DOHH2 (cell line): ENCODE measurements at regions not wholly inside any gene's neighbourhood (a gene's known extent, or its start where the extent isn't known, plus 50 kb on each side); places are given as distances from the start of the nearest gene placed in this dataset.

ENCODE experiments used
- H3F3A ChIP-seq: fragments of 200-600 bp; sonication (generic), shearing (Covaris generic); 2 replicates; pipeline ENCODE4 v1.6.0; 2016; ENCODE audit warnings: antibody characterized with exemption, mild to moderate bottlenecking; ENCODE audit not compliant: control insufficient read depth, insufficient read depth
- H3K27ac ChIP-seq: fragments of 200-600 bp; sonication (generic); 2 replicates; pipeline ENCODE4 v1.5.1; 2014; ENCODE audit warnings: low read depth, mild to moderate bottlenecking, low read length, moderate library complexity
- H3K27me3 ChIP-seq: fragments of 200-600 bp; sonication (generic); 2 replicates; pipeline ENCODE4 v1.6.1; 2014; ENCODE audit warnings: mild to moderate bottlenecking, low read length, mixed read lengths; ENCODE audit not compliant: control insufficient read depth
- H3K36me3 ChIP-seq: fragments of 200-600 bp; sonication (generic); 2 replicates; pipeline ENCODE4 v1.6.1; 2014; ENCODE audit warnings: mild to moderate bottlenecking, low read length, moderate library complexity, mixed read lengths; ENCODE audit not compliant: control insufficient read depth
- H3K4me1 ChIP-seq: fragments of 200-600 bp; sonication (generic); 2 replicates; pipeline ENCODE4 v1.6.1; 2014; ENCODE audit warnings: mild to moderate bottlenecking, low read length, mixed read lengths; ENCODE audit not compliant: control insufficient read depth
- H3K4me2 ChIP-seq: fragments of 200-600 bp; sonication (generic); 2 replicates; pipeline ENCODE4 v1.6.0; 2014; ENCODE audit warnings: mild to moderate bottlenecking, low read length, moderate library complexity
- H3K4me3 ChIP-seq: fragments of 200-600 bp; sonication (generic); 2 replicates; pipeline ENCODE4 v1.5.1; 2014; ENCODE audit warnings: mild to moderate bottlenecking, low read length, mixed read lengths
- H3K79me2 ChIP-seq: fragments of 200-600 bp; sonication (generic); 2 replicates; pipeline ENCODE4 v1.6.1; 2014; ENCODE audit warnings: mild to moderate bottlenecking, low read length, mixed read lengths; ENCODE audit not compliant: control insufficient read depth
- H3K9me2 ChIP-seq: fragments of 200-600 bp; sonication (generic); replicated peaks from 2 replicates; pipeline ENCODE4 v1.6.1; 2014; ENCODE audit warnings: mild to moderate bottlenecking, low read length, mixed read lengths; ENCODE audit not compliant: control insufficient read depth
- H3K9me3 ChIP-seq: fragments of 200-600 bp; sonication (generic); 2 replicates; pipeline ENCODE4 v1.6.1; 2014; ENCODE audit warnings: antibody characterized with exemption, low read length, mixed read lengths; ENCODE audit not compliant: control insufficient read depth, insufficient read depth
- H4K20me1 ChIP-seq: fragments of 200-600 bp; sonication (generic); 2 replicates; pipeline ENCODE4 v1.6.0; 2014; ENCODE audit warnings: low read depth, mild to moderate bottlenecking, antibody characterized with exemption, low read length, moderate library complexity; ENCODE audit not compliant: control insufficient read depth, insufficient read depth
- EZH2phosphoT487 ChIP-seq: fragments of 200-600 bp; sonication (generic); IDR thresholded peaks from 2 replicates; pipeline ENCODE4 v1.6.1; 2017; ENCODE audit warnings: borderline replicate concordance, mild to moderate bottlenecking, antibody characterized with exemption, low read length, moderate library complexity, mixed read lengths
- TF ChIP-seq, protein P1 (sequence below): fragments of 200-600 bp; sonication (generic); IDR thresholded peaks from one replicate; pipeline ENCODE4 v1.5.1; 2014; ENCODE audit warnings: antibody characterized with exemption, mild to moderate bottlenecking, low read depth, low read length; ENCODE audit not compliant: poor library complexity, severe bottlenecking

DNA sequence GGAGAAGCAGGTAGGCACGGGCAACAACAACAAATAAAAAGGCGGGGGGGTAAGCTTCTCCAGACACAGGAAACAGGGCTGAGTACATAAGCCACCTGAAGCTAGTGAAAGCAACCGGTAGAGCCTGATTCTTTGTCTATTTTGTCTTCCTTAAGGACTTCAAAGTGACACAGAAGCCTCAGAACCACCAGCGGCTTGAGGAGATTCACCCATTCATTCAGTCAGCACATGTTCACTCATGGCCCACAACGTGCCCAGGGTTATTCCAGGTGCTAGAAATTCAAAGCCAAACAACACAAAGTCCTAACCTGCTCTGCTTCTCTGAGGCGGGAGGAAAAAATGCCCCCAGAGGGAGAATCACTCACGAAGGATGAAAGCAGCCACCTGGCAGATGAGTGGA is 69.3 kb upstream of the C7orf33 start:
- TF ChIP-seq, protein P1, sequence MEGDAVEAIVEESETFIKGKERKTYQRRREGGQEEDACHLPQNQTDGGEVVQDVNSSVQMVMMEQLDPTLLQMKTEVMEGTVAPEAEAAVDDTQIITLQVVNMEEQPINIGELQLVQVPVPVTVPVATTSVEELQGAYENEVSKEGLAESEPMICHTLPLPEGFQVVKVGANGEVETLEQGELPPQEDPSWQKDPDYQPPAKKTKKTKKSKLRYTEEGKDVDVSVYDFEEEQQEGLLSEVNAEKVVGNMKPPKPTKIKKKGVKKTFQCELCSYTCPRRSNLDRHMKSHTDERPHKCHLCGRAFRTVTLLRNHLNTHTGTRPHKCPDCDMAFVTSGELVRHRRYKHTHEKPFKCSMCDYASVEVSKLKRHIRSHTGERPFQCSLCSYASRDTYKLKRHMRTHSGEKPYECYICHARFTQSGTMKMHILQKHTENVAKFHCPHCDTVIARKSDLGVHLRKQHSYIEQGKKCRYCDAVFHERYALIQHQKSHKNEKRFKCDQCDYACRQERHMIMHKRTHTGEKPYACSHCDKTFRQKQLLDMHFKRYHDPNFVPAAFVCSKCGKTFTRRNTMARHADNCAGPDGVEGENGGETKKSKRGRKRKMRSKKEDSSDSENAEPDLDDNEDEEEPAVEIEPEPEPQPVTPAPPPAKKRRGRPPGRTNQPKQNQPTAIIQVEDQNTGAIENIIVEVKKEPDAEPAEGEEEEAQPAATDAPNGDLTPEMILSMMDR = no peak
- no peak for TF ChIP-seq EZH2phosphoT487

GRCh38 chr7:148523550-148523949 is 67.0 kb upstream of the C7orf33 start:
- H3K4me3 ChIP-seq = no peak overlapping the region; the same call in 1 of the 2 replicates
- no peak overlapping the region for H3K27ac ChIP-seq
- TF ChIP-seq, protein P1 = no peak
- no peak for TF ChIP-seq EZH2phosphoT487
- no peaks in the 10 kb centered on the region for H3K9me2 ChIP-seq
- peaks cover 3% of the 10 kb centered on the region; the same call in 1 of the 2 replicates for H3K9me3 ChIP-seq
- no peaks in the 10 kb centered on the region for H3K79me2 ChIP-seq
- 0 out of 2 replicates have a peak, but pooled peaks cover 5% of the 10 kb centered on the region for H3F3A ChIP-seq
- no peaks in the 10 kb centered on the region for H3K36me3 ChIP-seq
- H3K27me3 ChIP-seq = peaks cover 10% of the 10 kb centered on the region; the same call in 1 of the 2 replicates
- peaks cover 83% of the 10 kb centered on the region for H3K4me1 ChIP-seq
- no peaks in the 10 kb centered on the region for H4K20me1 ChIP-seq
- peak overlapping the region; percentile 43 for H3K4me2 ChIP-seq

More for the DNA sequence above, 69.3 kb upstream of the C7orf33 start:
- Histone ChIP-seq H3K4me3 (peak overlapping the region; percentile 16), H3K4me1 (peaks cover 76% of the 10 kb centered on the region), H4K20me1 (no peaks in the 10 kb centered on the region), H3K27ac (0 out of 2 replicates have a peak overlapping the region, but pooled peaks have one; percentile 5), H3K9me2 (no peaks in the 10 kb centered on the region), H3F3A (0 out of 2 replicates have a peak, but pooled peaks cover 5% of the 10 kb centered on the region), H3K36me3 (no peaks in the 10 kb centered on the region), H3K27me3 (peaks cover 10% of the 10 kb centered on the region; the same call in 1 of the 2 replicates), H3K4me2 (peak overlapping the region; percentile 50), H3K79me2 (no peaks in the 10 kb centered on the region), H3K9me3 (peaks cover 3% of the 10 kb centered on the region; the same call in 1 of the 2 replicates)

- TF ChIP-seq EZH2phosphoT487 = no peak
- TF ChIP-seq, protein P1 = no peak
- Histone ChIP-seq H3K27ac (no peak overlapping the region), H3F3A (0 out of 2 replicates have a peak, but pooled peaks cover 5% of the 10 kb centered on the region), H3K4me2 (peak overlapping the region; percentile 44), H3K4me1 (peaks cover 75% of the 10 kb centered on the region), H3K36me3 (no peaks in the 10 kb centered on the region), H3K4me3 (peak overlapping the region; percentile 21), H3K27me3 (peaks cover 10% of the 10 kb centered on the region; the same call in 1 of the 2 replicates), H3K79me2 (no peaks in the 10 kb centered on the region), H3K9me2 (no peaks in the 10 kb centered on the region), H4K20me1 (no peaks in the 10 kb centered on the region), H3K9me3 (peaks cover 3% of the 10 kb centered on the region; the same call in 1 of the 2 replicates)
Observed at GRCh38 chr7:148524479-148525224, 65.9 kb upstream of the C7orf33 start.
